PC-9 (cell line): ENCODE measurements at regions not wholly inside any gene's neighbourhood (a gene's known extent, or its start where the extent isn't known, plus 50 kb on each side); places are given as distances from the start of the nearest gene placed in this dataset.

Experiments
- BruUV-seq: library from RNA; stranded (reverse); fragments of 400-500 nt; replicated peaks from 2 replicates; lab custom pipeline; 2021; lab: Mats Ljungman, UMichigan
- CTCF ChIA-PET: fragments of 300-600 bp; sonication (Branson Sonifier 250); formaldehyde crosslinking; loops from one replicate; lab custom pipeline; 2022; ENCODE audit warnings: antibody characterized with exemption; lab: Charles Lee
- POLR2A ChIA-PET: fragments of 300-600 bp; sonication (Branson Sonifier 250); formaldehyde crosslinking; loops from one replicate; lab custom pipeline; 2022; ENCODE audit warnings: antibody characterized with exemption; ENCODE audit not compliant: unreplicated experiment; lab: Charles Lee
- DNase-seq, 2 experiments: peaks; one replicate each; pipeline versions ENCODE4 v3.0.0 to v3.0.0-alpha.2; 2015 to 2022; ENCODE audit warnings: mixed read lengths in 1 of 2
- H2AFZ ChIP-seq: fragments of 200-600 bp; sonication (generic); 2 replicates; pipeline ENCODE4 v1.8.1; 2017; ENCODE audit warnings: antibody characterized with exemption
- H3F3A ChIP-seq: fragments of 200-600 bp; sonication (generic); 2 replicates; pipeline ENCODE4 v1.8.1; 2017; ENCODE audit warnings: antibody characterized with exemption, mild to moderate bottlenecking, low read depth; ENCODE audit not compliant: insufficient read depth
- H3K27ac ChIP-seq: fragments of 200-600 bp; sonication (generic); 2 replicates; pipeline ENCODE4 v1.6.1; 2016; ENCODE audit warnings: mixed run types
- H3K27me3 ChIP-seq: fragments of 200-600 bp; sonication (generic); 2 replicates; pipeline ENCODE4 v1.6.1; 2016; ENCODE audit warnings: low read depth, mixed run types; ENCODE audit not compliant: insufficient read depth
- H3K36me3 ChIP-seq: fragments of 200-600 bp; sonication (generic); 2 replicates; pipeline ENCODE4 v1.6.1; 2016; ENCODE audit warnings: low read depth, mixed run types
- H3K4me1 ChIP-seq: fragments of 200-600 bp; sonication (generic); replicated peaks from 2 replicates; pipeline ENCODE4 v1.6.1; 2016; ENCODE audit warnings: mixed run types; ENCODE audit not compliant: insufficient read depth
- H3K4me2 ChIP-seq: fragments of 200-600 bp; sonication (generic); 2 replicates; pipeline ENCODE4 v1.6.1; 2017; ENCODE audit warnings: mixed run types
- H3K4me3 ChIP-seq: fragments of 200-600 bp; sonication (generic); 2 replicates; pipeline ENCODE4 v1.6.1; 2016; ENCODE audit warnings: mixed run types
- H3K79me2 ChIP-seq: fragments of 200-600 bp; sonication (generic); 2 replicates; pipeline ENCODE4 v1.6.1; 2017; ENCODE audit warnings: low read depth, mixed run types
- H3K9me2 ChIP-seq: fragments of 200-600 bp; sonication (generic); 2 replicates; pipeline ENCODE4 v1.8.1; 2017; ENCODE audit warnings: mild to moderate bottlenecking; ENCODE audit not compliant: insufficient read depth
- H3K9me3 ChIP-seq: fragments of 200-600 bp; sonication (generic); 2 replicates; pipeline ENCODE4 v1.8.1; 2016; ENCODE audit warnings: low read depth; ENCODE audit not compliant: insufficient read depth
- H4K20me1 ChIP-seq: fragments of 200-600 bp; sonication (generic); 2 replicates; pipeline ENCODE4 v1.8.1; 2017; ENCODE audit not compliant: insufficient read depth
- EZH2 ChIP-seq: fragments of 200-600 bp; sonication (generic); IDR thresholded peaks from 2 replicates; pipeline ENCODE4 v1.8.0; 2017; ENCODE audit warnings: antibody characterized with exemption, low read depth
- intact Hi-C: fragments of 100-400 bp; cut with micrococcal nuclease; formaldehyde crosslinking; loops from one replicate; pipeline ENCODE4 v1.10.0; 2022; ENCODE audit not compliant: unreplicated experiment
- TF ChIP-seq, protein P1 (sequence below): fragments of 200-600 bp; sonication (generic); conservative IDR thresholded peaks from 2 replicates; pipeline ENCODE4 v1.6.1; 2017; ENCODE audit warnings: mixed run types, antibody characterized with exemption, mild to moderate bottlenecking, moderate library complexity

GRCh38 chr21:16592381-16592780 lies 862.6 kb downstream of the USP25 start:
- H3K9me2 ChIP-seq: no peaks in the 10 kb centered on the region; the same call in 1 of the 2 replicates
- no peak overlapping the region for H2AFZ ChIP-seq
- TF ChIP-seq EZH2: no peak
- no TSS peak for BruUV-seq
- H3F3A ChIP-seq: peaks cover 14% of the 10 kb centered on the region
- H3K27ac ChIP-seq: no peak overlapping the region
- H3K4me3 ChIP-seq: no peak overlapping the region
- no peak for DNase-seq
- CTCF ChIA-PET: no interaction called here
- intact Hi-C loops: no loop called here
- H4K20me1 ChIP-seq: no peaks in the 10 kb centered on the region
- peaks cover 20% of the 10 kb centered on the region for H3K4me1 ChIP-seq
- H3K36me3 ChIP-seq: no peaks in the 10 kb centered on the region
- POLR2A ChIA-PET: no interaction called here
- H3K27me3 ChIP-seq: no peaks in the 10 kb centered on the region
- H3K4me2 ChIP-seq: no peak overlapping the region
- H3K9me3 ChIP-seq: no peaks in the 10 kb centered on the region
- no peaks in the 10 kb centered on the region for H3K79me2 ChIP-seq

DNA sequence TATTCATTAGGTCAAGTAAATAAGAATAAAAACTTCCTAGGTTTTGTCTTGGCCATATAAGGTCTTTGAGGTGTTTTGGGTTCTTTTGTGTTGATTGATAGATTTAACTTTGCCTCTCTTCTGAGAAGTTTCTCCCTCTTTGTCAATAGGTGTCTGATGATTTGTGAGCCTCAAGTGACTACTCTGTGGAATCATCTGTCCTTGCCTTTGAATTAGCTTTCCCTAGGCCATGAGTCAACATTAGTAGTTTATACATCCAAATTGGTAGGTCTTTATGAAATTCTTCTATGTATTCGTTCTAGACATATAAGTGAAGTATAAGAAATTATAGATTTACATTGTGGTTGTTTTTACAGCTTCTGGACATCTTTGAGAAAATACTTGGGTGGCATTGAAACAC lies 864.4 kb downstream of the USP25 start:
- TF ChIP-seq, protein P1, sequence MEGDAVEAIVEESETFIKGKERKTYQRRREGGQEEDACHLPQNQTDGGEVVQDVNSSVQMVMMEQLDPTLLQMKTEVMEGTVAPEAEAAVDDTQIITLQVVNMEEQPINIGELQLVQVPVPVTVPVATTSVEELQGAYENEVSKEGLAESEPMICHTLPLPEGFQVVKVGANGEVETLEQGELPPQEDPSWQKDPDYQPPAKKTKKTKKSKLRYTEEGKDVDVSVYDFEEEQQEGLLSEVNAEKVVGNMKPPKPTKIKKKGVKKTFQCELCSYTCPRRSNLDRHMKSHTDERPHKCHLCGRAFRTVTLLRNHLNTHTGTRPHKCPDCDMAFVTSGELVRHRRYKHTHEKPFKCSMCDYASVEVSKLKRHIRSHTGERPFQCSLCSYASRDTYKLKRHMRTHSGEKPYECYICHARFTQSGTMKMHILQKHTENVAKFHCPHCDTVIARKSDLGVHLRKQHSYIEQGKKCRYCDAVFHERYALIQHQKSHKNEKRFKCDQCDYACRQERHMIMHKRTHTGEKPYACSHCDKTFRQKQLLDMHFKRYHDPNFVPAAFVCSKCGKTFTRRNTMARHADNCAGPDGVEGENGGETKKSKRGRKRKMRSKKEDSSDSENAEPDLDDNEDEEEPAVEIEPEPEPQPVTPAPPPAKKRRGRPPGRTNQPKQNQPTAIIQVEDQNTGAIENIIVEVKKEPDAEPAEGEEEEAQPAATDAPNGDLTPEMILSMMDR: no peak
- no peak for TF ChIP-seq EZH2
- no peaks in the 10 kb centered on the region for H3K79me2 ChIP-seq
- DNase-seq: no peak
- H3K9me2 ChIP-seq: no peaks in the 10 kb centered on the region; the same call in 1 of the 2 replicates
- BruUV-seq: no TSS peak
- no peak overlapping the region for H3K4me3 ChIP-seq
- CTCF ChIA-PET: no interaction called here
- no peak overlapping the region for H2AFZ ChIP-seq
- H3K27me3 ChIP-seq: no peaks in the 10 kb centered on the region
- H3K4me2 ChIP-seq: no peak overlapping the region
- H4K20me1 ChIP-seq: no peaks in the 10 kb centered on the region
- H3K36me3 ChIP-seq: no peaks in the 10 kb centered on the region
- H3K27ac ChIP-seq: no peak overlapping the region
- intact Hi-C loops: no loop called here
- H3K9me3 ChIP-seq: no peaks in the 10 kb centered on the region
- H3K4me1 ChIP-seq: peaks cover 6% of the 10 kb centered on the region
- H3F3A ChIP-seq: no peaks in the 10 kb centered on the region
- POLR2A ChIA-PET: interaction anchor here (0.6 kb wide), 1 partner anchor 19 kb away, joined by 17 read pairs; no protein-coding TSS in a partner anchor

GRCh38 chr21:16596369-16596768 lies 866.6 kb downstream of the USP25 start:
- Histone ChIP-seq H3K4me3 (no peak overlapping the region), H4K20me1 (no peaks in the 10 kb centered on the region), H3K79me2 (no peaks in the 10 kb centered on the region), H3K4me1 (no peaks in the 10 kb centered on the region), H3K36me3 (no peaks in the 10 kb centered on the region), H3K27me3 (no peaks in the 10 kb centered on the region), H3K9me3 (no peaks in the 10 kb centered on the region), H3F3A (no peaks in the 10 kb centered on the region), H3K27ac (no peak overlapping the region), H3K9me2 (no peaks in the 10 kb centered on the region; the same call in 1 of the 2 replicates), H3K4me2 (no peak overlapping the region), H2AFZ (no peak overlapping the region)
- DNase-seq: no peak
- intact Hi-C loops: no loop called here
- ChIA-PET CTCF (no interaction called here), POLR2A (no interaction called here)
- TF ChIP-seq, protein P1: no peak
- TF ChIP-seq EZH2: no peak
- BruUV-seq: no TSS peak

DNA sequence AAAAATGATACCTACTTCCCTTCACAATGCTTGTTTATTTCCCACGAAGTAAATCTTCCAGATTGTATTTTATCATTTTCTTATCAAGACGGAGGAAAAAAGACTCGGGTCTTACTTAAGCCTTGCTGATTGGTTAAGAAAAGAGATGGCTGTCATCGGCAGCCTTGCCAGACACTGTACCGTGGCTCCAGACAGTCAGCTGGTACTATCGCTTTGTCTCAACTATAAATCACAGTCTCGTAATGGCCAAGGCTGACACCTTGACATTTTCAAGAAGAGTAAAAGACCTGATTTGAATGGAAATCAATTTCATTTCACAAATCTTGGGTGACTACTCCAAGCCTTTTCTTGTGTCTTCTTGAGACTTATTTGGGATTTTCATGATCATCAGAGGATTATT lies 868.0 kb downstream of the USP25 start:
- Histone ChIP-seq H3K4me2 (no peak overlapping the region), H3K4me1 (no peaks in the 10 kb centered on the region), H3F3A (no peaks in the 10 kb centered on the region), H2AFZ (no peak overlapping the region), H3K27ac (no peak overlapping the region), H3K79me2 (no peaks in the 10 kb centered on the region), H3K9me2 (no peaks in the 10 kb centered on the region; the same call in 1 of the 2 replicates), H3K4me3 (no peak overlapping the region), H3K36me3 (no peaks in the 10 kb centered on the region), H3K9me3 (no peaks in the 10 kb centered on the region), H4K20me1 (no peaks in the 10 kb centered on the region), H3K27me3 (no peaks in the 10 kb centered on the region)
- ChIA-PET POLR2A (no interaction called here), CTCF (no interaction called here)
- DNase-seq: no peak
- intact Hi-C loops: no loop called here
- no TSS peak for BruUV-seq
- TF ChIP-seq EZH2: no peak
- TF ChIP-seq, protein P1: no peak
